Astrocyte of the spinal cord (primary cell): ENCODE measurements at regions not wholly inside any gene's neighbourhood (a gene's known extent, or its start where the extent isn't known, plus 50 kb on each side); places are given as distances from the start of the nearest gene placed in this dataset.
"Not testable (repeated sequence)": the region's sequence is repeated elsewhere in the genome, so short reads cannot be mapped to it uniquely, and the experiment has no call there.

Experiments used
- DNase-seq: peaks from one replicate; pipeline ENCODE4 v3.0.0; 2011; ENCODE audit warnings: low read depth, low spot score
- H3K4me3 ChIP-seq: 2 replicates; pipeline ENCODE4 v1.5.1; 2011; ENCODE audit warnings: low read depth, mild to moderate bottlenecking, low read length, moderate library complexity
- CTCF ChIP-seq: IDR thresholded peaks from 2 replicates; pipeline ENCODE4 v1.5.1; 2012; ENCODE audit warnings: low read depth, mild to moderate bottlenecking, low read length, inconsistent platforms
- in situ Hi-C: cut with HindIII; loops from 2 replicates; pipeline ENCODE4 v1.10.0; 2017; ENCODE audit warnings: low sequenced_read_pairs

GRCh38 chr18:14460364-14460763 is 83.0 kb downstream of the POTEC start:
- H3K4me3 ChIP-seq, in situ Hi-C loops, DNase-seq: not testable (repeated sequence)

- H3K4me3 ChIP-seq, in situ Hi-C loops, DNase-seq: not testable (repeated sequence)
Observed at GRCh38 chr18:14459826-14460225, 83.6 kb downstream of the POTEC start.

- peak overlapping the region; percentile 25 for H3K4me3 ChIP-seq
- DNase-seq, result peak; percentile 0
- in situ Hi-C loops, result not testable (repeated sequence)
- peak; percentile 40 for TF ChIP-seq CTCF
Observed at GRCh38 chr18:14458009-14458945, 85.1 kb downstream of the POTEC start.

GRCh38 chr18:14450637-14451009 is 92.8 kb downstream of the POTEC start:
- H3K4me3 ChIP-seq, result peak overlapping the region; percentile 18
- DNase-seq, result peak; percentile 0
- in situ Hi-C loops, result not testable (repeated sequence)

- H3K4me3 ChIP-seq, in situ Hi-C loops: not testable (repeated sequence)
- peak; percentile 4 for DNase-seq
Observed at GRCh38 chr18:14449995-14450636, 93.3 kb downstream of the POTEC start.

GRCh38 chr18:14449062-14449461 is 94.3 kb downstream of the POTEC start:
- in situ Hi-C loops, H3K4me3 ChIP-seq, DNase-seq: not testable (repeated sequence)

- in situ Hi-C loops, DNase-seq, H3K4me3 ChIP-seq: not testable (repeated sequence)
Observed at GRCh38 chr18:14447715-14448114, 95.7 kb downstream of the POTEC start.

- peak; percentile 5 for DNase-seq
- H3K4me3 ChIP-seq, in situ Hi-C loops: not testable (repeated sequence)
Observed at GRCh38 chr18:14435460-14435859, 107.9 kb downstream of the POTEC start.

GRCh38 chr18:14432371-14432770 is 111.0 kb downstream of the POTEC start:
- DNase-seq, in situ Hi-C loops: not testable (repeated sequence)

GRCh38 chr18:14431031-14431521 is 112.3 kb downstream of the POTEC start:
- in situ Hi-C loops, result not testable (repeated sequence)
- peak; percentile 62 for DNase-seq
- peak overlapping the region; percentile 50 for H3K4me3 ChIP-seq

More at GRCh38 chr18:14432371-14432770, 111.0 kb downstream of the POTEC start:
- H3K4me3 ChIP-seq, result not testable (repeated sequence)

GRCh38 chr18:14415806-14416205 is 127.6 kb downstream of the POTEC start:
- DNase-seq, result peak; percentile 0
- in situ Hi-C loops, H3K4me3 ChIP-seq: not testable (repeated sequence)
- peak; percentile 38 for TF ChIP-seq CTCF

GRCh38 chr18:14415399-14415798 is 128.0 kb downstream of the POTEC start:
- in situ Hi-C loops, H3K4me3 ChIP-seq: not testable (repeated sequence)
- DNase-seq, result peak; percentile 0

- in situ Hi-C loops, DNase-seq, H3K4me3 ChIP-seq: not testable (repeated sequence)
Observed at GRCh38 chr18:14395533-14395932, 147.9 kb downstream of the POTEC start.

GRCh38 chr18:14393563-14394103 is 149.8 kb downstream of the POTEC start:
- DNase-seq, in situ Hi-C loops, H3K4me3 ChIP-seq: not testable (repeated sequence)

GRCh38 chr18:14392604-14393003 is 150.8 kb downstream of the POTEC start:
- in situ Hi-C loops, DNase-seq: not testable (repeated sequence)

More at GRCh38 chr18:14392604-14393003, 150.8 kb downstream of the POTEC start:
- not testable (repeated sequence) for H3K4me3 ChIP-seq
